Kidney (tissue), 13 donors: ENCODE measurements at regions not wholly inside any gene's neighbourhood (a gene's known extent, or its start where the extent isn't known, plus 50 kb on each side); places are given as distances from the start of the nearest gene placed in this dataset.
A peak's percentile ranks its signal among the peaks of the same experiment; 100 is the strongest.

Experiments
- DNase-seq, 5 donors: peaks; one replicate each; pipeline ENCODE4 v3.0.0-alpha.2; 2013 to 2020
- FAIRE-seq: peaks from 2 replicates; lab custom pipeline; 2012; peaks lifted over from hg19 to GRCh38; lab: Jason Lieb, UNC
- H3K27ac ChIP-seq, 2 donors: one replicate each; pipeline ENCODE4 v1.7.0; 2013; ENCODE audit warnings: low read depth in 2 of 2, low read length in 2 of 2, inconsistent platforms in 1 of 2
- H3K27me3 ChIP-seq: one replicate; pipeline ENCODE4 v1.7.1; 2013; ENCODE audit warnings: low read length, inconsistent platforms; ENCODE audit not compliant: control insufficient read depth, insufficient read depth
- H3K36me3 ChIP-seq, 3 donors: one replicate each; pipeline versions ENCODE4 v1.7.0 to v1.7.1; 2013; ENCODE audit warnings: low read length in 3 of 3, control low read depth in 1 of 3, inconsistent platforms in 1 of 3; ENCODE audit not compliant: insufficient read depth in 3 of 3, control insufficient read depth in 2 of 3
- H3K4me1 ChIP-seq, 3 donors: one replicate each; pipeline versions ENCODE4 v1.7.0 to v1.7.1; 2013; ENCODE audit warnings: low read length in 3 of 3, inconsistent platforms in 1 of 3, low read depth in 1 of 3; ENCODE audit not compliant: control insufficient read depth in 2 of 3, insufficient read depth in 2 of 3
- H3K4me3 ChIP-seq, 3 donors: one replicate each; pipeline versions ENCODE4 v1.7.0 to v1.8.1; 2013; ENCODE audit warnings: low read length in 3 of 3, control low read depth in 1 of 3, inconsistent platforms in 1 of 3
- H3K9ac ChIP-seq, 3 donors: one replicate each; pipeline versions ENCODE4 v1.7.0 to v1.7.1; 2013; ENCODE audit warnings: low read length in 3 of 3, control low read depth in 1 of 3, inconsistent platforms in 1 of 3
- H3K9me3 ChIP-seq, 3 donors: one replicate each; pipeline versions ENCODE4 v1.7.0 to v1.7.1; 2013; ENCODE audit warnings: low read length in 3 of 3, control low read depth in 1 of 3, inconsistent platforms in 1 of 3; ENCODE audit not compliant: control insufficient read depth in 2 of 3, insufficient read depth in 1 of 3
- CTCF ChIP-seq: IDR thresholded peaks from 3 replicates; pipeline ENCODE4 v1.5.1; 2012; ENCODE audit warnings: mild to moderate bottlenecking, moderate library complexity, borderline replicate concordance; ENCODE audit not compliant: insufficient read depth; ENCODE audit errors: extremely low read depth
- intact Hi-C: fragments of 100-400 bp; cut with DNase I; formaldehyde crosslinking; loops from one replicate; pipeline ENCODE4 v1.11.1; 2022
- donor health status: control.
- donor health status: control.
- donor health status: control.
- donor health status: control.
- donor health status: control.
- donor health status: DM: yes; HTN: yes; CAD: no.
- donor health status: Normal renal cell carcinoma (clear cell type).

- Histone ChIP-seq H3K27ac (no peak overlapping the region), H3K9me3 (no peaks in the 10 kb centered on the region), H3K27me3 (no peaks in the 10 kb centered on the region), H3K4me3 (no peak overlapping the region), H3K9ac (no peak overlapping the region), H3K4me1 (no peaks in the 10 kb centered on the region), H3K36me3 (no peaks in the 10 kb centered on the region)
- FAIRE-seq, result no peak
- no peak for TF ChIP-seq CTCF
- DNase-seq, result no peak
- intact Hi-C loops, result no loop called here
Observed at GRCh38 chr15:97096303-97096835, 765.9 kb downstream of the NR2F2 start.

- Histone ChIP-seq H3K4me3 (no peak overlapping the region), H3K9ac (no peak overlapping the region), H3K9me3 (no peaks in the 10 kb centered on the region), H3K4me1 (no peaks in the 10 kb centered on the region), H3K27ac (no peak overlapping the region), H3K27me3 (no peaks in the 10 kb centered on the region), H3K36me3 (no peaks in the 10 kb centered on the region)
- intact Hi-C loops, result no loop called here
- TF ChIP-seq CTCF, result no peak
- DNase-seq, result no peak
- FAIRE-seq, result no peak
Observed at GRCh38 chr15:97099040-97099439, 768.5 kb downstream of the NR2F2 start.

- H3K4me1 ChIP-seq, result no peaks in the 10 kb centered on the region
- FAIRE-seq, result peak; percentile 98
- no peaks in the 10 kb centered on the region for H3K9me3 ChIP-seq
- intact Hi-C loops, result no loop called here
- no peak overlapping the region for H3K9ac ChIP-seq
- no peak for DNase-seq
- H3K27ac ChIP-seq, result no peak overlapping the region
- H3K36me3 ChIP-seq, result no peaks in the 10 kb centered on the region
- H3K27me3 ChIP-seq, result no peaks in the 10 kb centered on the region
- no peak overlapping the region for H3K4me3 ChIP-seq
- TF ChIP-seq CTCF, result no peak
Observed at GRCh38 chr15:97101572-97101971, 771.1 kb downstream of the NR2F2 start.
